ENCODE measurements at regions not wholly inside any gene's neighbourhood (a gene's known extent, or its start where the extent isn't known, plus 50 kb on each side); places are given as distances from the start of the nearest gene placed in this dataset.
A peak's percentile ranks its signal among the peaks of the same experiment; 100 is the strongest.

- no peaks in the 10 kb centered on the region for H3K9me3 Mint-ChIP-seq
- H3K4me1 Mint-ChIP-seq: no peaks in the 10 kb centered on the region
- no peak overlapping the region for H3K4me3 Mint-ChIP-seq
- CTCF ChIA-PET: no interaction called here
- H3K36me3 Mint-ChIP-seq: no peaks in the 10 kb centered on the region
- H3K27ac Mint-ChIP-seq: no peak overlapping the region
- no peak for DNase-seq
- peaks cover 5% of the 10 kb centered on the region for H3K27me3 Mint-ChIP-seq
Observed at GRCh38 chr16:26952411-26952810, 114.3 kb upstream of the C16orf82 start.

DNA sequence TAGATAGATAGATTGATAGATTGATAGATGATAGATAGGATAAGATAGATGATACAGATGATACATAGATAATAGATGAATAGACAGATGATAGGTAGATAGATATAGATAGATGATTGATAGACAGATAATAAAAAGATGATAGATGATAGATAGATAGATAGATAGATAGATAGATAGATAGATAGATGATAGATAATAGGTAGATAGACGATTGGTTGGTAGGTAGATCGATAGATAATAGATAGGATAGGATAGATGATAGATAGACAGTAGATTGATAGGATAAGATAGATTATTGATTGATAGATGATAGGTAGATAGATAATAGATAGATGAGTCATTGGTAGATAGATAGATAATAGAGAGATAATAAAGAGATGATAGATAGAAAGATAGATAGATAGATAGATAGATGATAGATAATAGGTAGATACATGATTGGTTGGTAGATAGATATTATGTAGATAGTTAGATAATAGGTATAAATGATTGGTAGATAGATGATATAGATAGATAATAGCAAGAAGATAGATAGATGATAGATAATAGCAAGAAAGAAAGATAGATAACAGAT is 109.4 kb upstream of the C16orf82 start:
- H3K4me1 Mint-ChIP-seq: no peaks in the 10 kb centered on the region
- CTCF ChIA-PET: no interaction called here
- no peak overlapping the region for H3K4me3 Mint-ChIP-seq
- H3K27ac Mint-ChIP-seq: no peak overlapping the region
- H3K36me3 Mint-ChIP-seq: no peaks in the 10 kb centered on the region
- DNase-seq: no peak
- no peaks in the 10 kb centered on the region for H3K9me3 Mint-ChIP-seq
- peaks cover 5% of the 10 kb centered on the region for H3K27me3 Mint-ChIP-seq

DNA sequence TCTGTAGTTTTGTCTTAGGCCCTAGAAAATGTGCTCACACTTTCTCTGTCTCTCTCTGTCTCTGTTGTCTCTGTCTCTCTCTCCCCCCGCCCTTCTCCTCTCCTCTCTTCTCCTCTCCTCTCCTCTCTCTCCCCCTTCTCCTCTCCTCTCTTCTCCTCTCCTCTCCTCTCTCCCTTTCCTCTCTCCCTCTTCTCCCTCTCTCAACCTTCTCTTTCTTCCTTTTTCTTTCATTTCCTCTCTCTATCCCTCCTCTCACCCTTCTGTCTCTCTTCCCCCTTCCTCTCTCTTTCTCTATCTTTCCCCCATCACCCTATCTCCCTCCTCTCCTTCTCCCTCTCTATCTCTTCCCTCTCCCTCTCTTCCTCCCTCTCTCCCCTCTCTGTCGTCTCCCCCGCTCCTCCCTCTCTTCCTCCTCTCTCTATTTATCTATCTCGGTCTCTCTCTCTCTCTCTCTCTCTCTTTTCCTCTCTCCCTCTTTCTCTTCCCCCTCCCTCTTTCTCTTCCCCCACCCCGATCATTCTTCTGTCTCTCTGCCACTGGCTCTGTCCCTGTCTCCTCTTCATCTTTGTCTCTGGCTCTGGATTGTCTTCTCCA is 107.2 kb upstream of the C16orf82 start:
- no peak overlapping the region for H3K27ac Mint-ChIP-seq
- CTCF ChIA-PET: no interaction called here
- H3K9me3 Mint-ChIP-seq: no peaks in the 10 kb centered on the region
- H3K27me3 Mint-ChIP-seq: peaks cover 5% of the 10 kb centered on the region
- no peak overlapping the region for H3K4me3 Mint-ChIP-seq
- H3K36me3 Mint-ChIP-seq: no peaks in the 10 kb centered on the region
- DNase-seq: no peak
- no peaks in the 10 kb centered on the region for H3K4me1 Mint-ChIP-seq

GRCh38 chr16:26961459-26961858 is 105.3 kb upstream of the C16orf82 start:
- peaks cover 5% of the 10 kb centered on the region for H3K27me3 Mint-ChIP-seq
- no peak for DNase-seq
- H3K4me3 Mint-ChIP-seq: no peak overlapping the region
- H3K27ac Mint-ChIP-seq: no peak overlapping the region
- H3K36me3 Mint-ChIP-seq: no peaks in the 10 kb centered on the region
- no peaks in the 10 kb centered on the region for H3K9me3 Mint-ChIP-seq
- H3K4me1 Mint-ChIP-seq: no peaks in the 10 kb centered on the region
- CTCF ChIA-PET: no interaction called here

DNA sequence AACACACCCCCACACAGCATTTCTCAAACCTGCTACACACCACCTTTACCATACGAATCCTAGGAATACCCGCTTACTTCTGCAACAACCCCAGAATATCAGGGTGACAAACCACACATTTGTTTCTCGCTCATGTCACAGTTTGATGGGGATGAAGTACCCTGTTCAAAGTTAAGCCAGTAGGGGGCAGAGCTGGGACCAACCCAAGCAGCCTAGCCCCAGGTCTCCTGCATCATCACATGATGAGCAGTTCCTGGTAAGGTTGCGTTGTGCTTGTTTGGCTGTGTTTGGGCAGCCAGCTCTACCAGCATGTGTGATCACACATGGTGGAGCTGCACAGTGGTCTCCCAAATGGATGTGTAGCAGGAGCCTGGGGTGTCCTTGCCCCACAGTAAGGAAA is 103.6 kb upstream of the C16orf82 start:
- Mint-ChIP-seq H3K9me3 (no peaks in the 10 kb centered on the region), H3K27me3 (peaks cover 5% of the 10 kb centered on the region), H3K4me3 (no peak overlapping the region), H3K27ac (no peak overlapping the region), H3K36me3 (no peaks in the 10 kb centered on the region), H3K4me1 (no peaks in the 10 kb centered on the region)
- peak; percentile 32 for DNase-seq
- CTCF ChIA-PET: no interaction called here

GRCh38 chr16:26969589-26970231 is 97.0 kb upstream of the C16orf82 start:
- H3K27ac Mint-ChIP-seq: no peak overlapping the region
- no peaks in the 10 kb centered on the region for H3K36me3 Mint-ChIP-seq
- H3K4me3 Mint-ChIP-seq: no peak overlapping the region
- no peaks in the 10 kb centered on the region for H3K4me1 Mint-ChIP-seq
- CTCF ChIA-PET: no interaction called here
- no peaks in the 10 kb centered on the region for H3K27me3 Mint-ChIP-seq
- DNase-seq: no peak
- H3K9me3 Mint-ChIP-seq: no peaks in the 10 kb centered on the region

- DNase-seq: no peak
- H3K4me1 Mint-ChIP-seq: no peaks in the 10 kb centered on the region
- H3K27me3 Mint-ChIP-seq: no peaks in the 10 kb centered on the region
- no peak overlapping the region for H3K27ac Mint-ChIP-seq
- CTCF ChIA-PET: no interaction called here
- no peak overlapping the region for H3K4me3 Mint-ChIP-seq
- no peaks in the 10 kb centered on the region for H3K9me3 Mint-ChIP-seq
- no peaks in the 10 kb centered on the region for H3K36me3 Mint-ChIP-seq
Observed at GRCh38 chr16:26970292-26970691, 96.4 kb upstream of the C16orf82 start.

DNA sequence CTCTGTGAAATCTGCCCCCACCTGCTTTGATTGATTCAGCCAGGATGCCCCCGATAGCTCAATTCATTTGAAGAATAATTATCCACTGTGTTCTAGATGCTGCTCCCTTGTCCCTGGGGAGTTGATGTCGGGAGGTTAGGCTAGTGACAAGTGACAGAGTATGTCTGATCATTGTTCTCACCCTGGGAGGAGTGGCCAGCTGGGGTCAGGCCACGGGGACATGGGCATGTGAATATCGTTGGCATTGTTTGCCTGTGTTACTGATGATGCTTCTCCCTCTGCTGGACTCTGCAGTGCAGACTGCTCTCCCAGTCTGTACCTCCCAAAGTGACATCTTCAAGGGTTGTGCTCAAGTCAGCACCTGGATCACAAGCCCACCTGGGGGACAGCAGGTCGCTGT is 89.9 kb upstream of the C16orf82 start:
- Mint-ChIP-seq H3K4me1 (no peaks in the 10 kb centered on the region), H3K27ac (no peak overlapping the region), H3K27me3 (peaks cover 9% of the 10 kb centered on the region), H3K4me3 (no peak overlapping the region), H3K36me3 (no peaks in the 10 kb centered on the region), H3K9me3 (no peaks in the 10 kb centered on the region)
- DNase-seq: no peak
- CTCF ChIA-PET: no interaction called here

- Mint-ChIP-seq H3K4me1 (no peaks in the 10 kb centered on the region), H3K27me3 (peaks cover 12% of the 10 kb centered on the region), H3K27ac (no peak overlapping the region), H3K4me3 (no peak overlapping the region), H3K36me3 (no peaks in the 10 kb centered on the region), H3K9me3 (no peaks in the 10 kb centered on the region)
- DNase-seq: no peak
- CTCF ChIA-PET: no interaction called here
Observed at GRCh38 chr16:26981266-26981938, 85.3 kb upstream of the C16orf82 start.

DNA sequence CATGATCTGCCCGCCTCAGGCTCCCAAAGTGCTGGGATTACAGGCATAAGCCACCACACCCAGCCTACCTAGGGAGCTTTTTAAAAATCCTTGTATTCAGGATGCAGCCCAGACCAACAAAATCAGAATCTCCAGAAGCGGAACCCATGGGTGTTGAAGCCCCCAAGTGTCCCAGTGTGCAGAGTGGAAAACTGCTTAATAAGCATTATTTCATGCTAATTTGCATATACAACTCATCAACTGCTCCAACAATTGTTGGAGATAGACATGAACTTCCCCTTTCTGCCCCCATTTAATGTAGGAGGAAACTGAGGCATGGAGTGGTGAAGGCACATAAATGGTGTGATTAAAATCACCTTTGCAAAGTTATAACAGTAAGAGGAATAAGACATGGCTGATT is 84.3 kb upstream of the C16orf82 start:
- Mint-ChIP-seq H3K4me3 (no peak overlapping the region), H3K27ac (no peak overlapping the region), H3K27me3 (peaks cover 12% of the 10 kb centered on the region), H3K36me3 (no peaks in the 10 kb centered on the region), H3K9me3 (no peaks in the 10 kb centered on the region), H3K4me1 (no peaks in the 10 kb centered on the region)
- CTCF ChIA-PET: no interaction called here
- DNase-seq: no peak

- CTCF ChIA-PET: no interaction called here
- peaks cover 13% of the 10 kb centered on the region for H3K27me3 Mint-ChIP-seq
- DNase-seq: no peak
- no peaks in the 10 kb centered on the region for H3K9me3 Mint-ChIP-seq
- H3K27ac Mint-ChIP-seq: no peak overlapping the region
- no peaks in the 10 kb centered on the region for H3K36me3 Mint-ChIP-seq
- H3K4me1 Mint-ChIP-seq: no peaks in the 10 kb centered on the region
- no peak overlapping the region for H3K4me3 Mint-ChIP-seq
Observed at GRCh38 chr16:26983426-26983825, 83.3 kb upstream of the C16orf82 start.

DNA sequence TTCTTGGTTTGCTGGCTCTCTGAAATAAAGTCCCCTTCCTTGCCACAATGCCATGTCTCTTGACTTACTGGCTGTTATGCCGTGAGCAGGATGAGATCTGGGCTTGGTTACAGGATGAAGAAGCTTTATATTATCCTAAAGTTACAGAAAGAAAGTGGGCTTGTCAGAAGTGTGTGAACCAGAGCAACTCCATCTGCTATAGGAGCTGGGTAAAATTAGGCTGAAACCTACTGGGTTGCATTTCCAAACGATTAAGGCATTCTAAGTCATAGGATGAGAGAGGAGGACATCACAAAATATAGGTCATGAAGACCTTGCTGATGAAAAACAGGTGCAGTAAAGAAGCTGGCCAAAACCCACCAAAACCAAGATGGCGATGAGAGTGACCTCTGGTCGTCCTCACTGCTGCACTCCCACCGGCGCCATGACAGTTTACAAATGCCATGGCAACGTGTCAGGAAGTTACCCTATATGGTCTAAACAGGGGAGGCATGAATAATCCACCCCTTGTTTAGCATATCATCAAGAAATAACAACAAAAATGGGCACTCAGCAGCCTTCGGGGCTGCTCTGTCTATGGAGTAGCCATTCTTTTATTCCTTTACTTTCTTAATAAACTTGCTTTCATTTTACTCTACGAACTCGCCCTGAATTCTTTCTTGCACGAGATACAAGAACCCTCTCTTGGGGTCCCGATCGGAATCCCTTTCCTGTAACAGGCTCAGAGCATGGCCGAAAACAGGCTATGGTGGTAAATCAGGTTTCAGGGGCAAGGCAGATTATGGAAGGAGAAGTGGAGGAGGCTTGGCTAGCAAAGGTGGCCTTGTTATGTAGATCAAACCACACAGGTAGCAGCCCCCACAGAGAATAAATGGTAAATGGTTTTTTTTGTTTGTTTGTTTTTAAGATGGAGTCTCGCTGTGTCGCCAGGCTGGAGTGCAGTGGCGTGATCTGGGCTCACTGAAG is 81.3 kb upstream of the C16orf82 start:
- Mint-ChIP-seq H3K9me3 (no peaks in the 10 kb centered on the region), H3K27me3 (peaks cover 8% of the 10 kb centered on the region), H3K4me1 (no peaks in the 10 kb centered on the region), H3K36me3 (no peaks in the 10 kb centered on the region), H3K27ac (no peak overlapping the region), H3K4me3 (no peak overlapping the region)
- CTCF ChIA-PET: no interaction called here
- DNase-seq: no peak

DNA sequence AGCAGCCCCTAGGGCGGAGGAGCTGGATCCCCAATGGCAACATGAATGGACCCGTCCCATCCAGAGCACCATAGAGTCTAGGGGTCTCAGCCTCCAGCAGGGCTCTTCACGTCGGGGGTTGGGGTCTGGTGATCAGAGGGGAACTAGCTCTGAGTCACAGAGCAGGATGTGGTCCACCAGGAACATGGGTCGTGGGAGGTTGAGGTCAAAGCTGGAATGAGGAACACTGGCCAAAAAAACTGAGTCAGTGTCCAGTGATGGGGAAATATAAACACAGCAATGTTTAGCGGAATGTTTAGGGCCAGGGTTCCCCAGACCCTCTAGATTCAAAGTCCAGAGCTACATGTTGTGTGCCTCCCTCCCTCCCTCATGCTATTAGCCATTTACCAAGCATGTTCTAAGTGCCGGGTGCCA is 79.1 kb upstream of the C16orf82 start:
- no peaks in the 10 kb centered on the region for H3K4me1 Mint-ChIP-seq
- CTCF ChIA-PET: no interaction called here
- H3K27me3 Mint-ChIP-seq: peaks cover 8% of the 10 kb centered on the region
- no peaks in the 10 kb centered on the region for H3K36me3 Mint-ChIP-seq
- no peaks in the 10 kb centered on the region for H3K9me3 Mint-ChIP-seq
- no peak overlapping the region for H3K4me3 Mint-ChIP-seq
- DNase-seq: no peak
- H3K27ac Mint-ChIP-seq: no peak overlapping the region

DNA sequence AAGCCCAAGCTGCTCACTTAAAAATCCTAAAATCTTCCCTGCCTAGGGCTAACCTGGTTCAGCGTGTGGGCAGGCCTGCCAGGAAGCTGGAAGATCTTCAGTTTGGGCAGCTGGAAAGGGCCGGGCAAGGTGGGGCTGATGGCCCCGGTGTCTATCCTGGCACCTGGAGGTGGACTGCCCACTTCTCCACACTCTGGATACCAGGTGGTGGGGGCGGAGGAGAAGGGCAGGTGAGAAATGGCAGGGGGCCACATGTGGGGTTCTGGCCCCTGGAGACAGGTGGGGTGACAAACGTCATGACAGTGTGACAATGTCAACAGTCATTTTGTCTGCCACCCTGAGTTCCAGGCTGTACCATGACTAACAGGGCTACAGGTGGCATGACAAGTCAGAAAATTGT is 78.5 kb upstream of the C16orf82 start:
- Mint-ChIP-seq H3K36me3 (no peaks in the 10 kb centered on the region), H3K4me1 (no peaks in the 10 kb centered on the region), H3K9me3 (no peaks in the 10 kb centered on the region), H3K4me3 (no peak overlapping the region), H3K27me3 (peaks cover 11% of the 10 kb centered on the region), H3K27ac (no peak overlapping the region)
- CTCF ChIA-PET: no interaction called here
- DNase-seq: no peak
